Transverse colon (tissue), 4 donors: ENCODE measurements at regions not wholly inside any gene's neighbourhood (a gene's known extent, or its start where the extent isn't known, plus 50 kb on each side); places are given as distances from the start of the nearest gene placed in this dataset.
"Not testable (repeated sequence)": the region's sequence is repeated elsewhere in the genome, so short reads cannot be mapped to it uniquely, and the experiment has no call there.

Experiments used
- EP300 ChIP-seq: sonication (generic); formaldehyde crosslinking; IDR thresholded peaks from one replicate; pipeline ENCODE4 v1.6.1; 2017; ENCODE audit warnings: antibody characterized with exemption, low read depth
- POLR2A ChIP-seq: fragments of 450-650 bp; IDR thresholded peaks from one replicate; pipeline ENCODE4 v1.6.1; 2016; ENCODE audit warnings: antibody characterized with exemption, mild to moderate bottlenecking, moderate library complexity
- POLR2AphosphoS5 ChIP-seq, 3 donors: sonication (generic); formaldehyde crosslinking; IDR thresholded peaks; one replicate each; pipeline ENCODE4 v1.6.1; 2016; ENCODE audit warnings: antibody characterized with exemption in 3 of 3
- TF ChIP-seq, protein P1 (sequence below), 5 experiments: fragments of 200-600 bp in 3 of 5; fragments of 450-650 bp in 2 of 5; sonication (generic) in 3 of 5; IDR thresholded peaks; 1 replicate in 2 of 5; 2 replicates in 3 of 5; pipeline ENCODE4 v1.5.1; 2016 to 2017; ENCODE audit warnings: antibody characterized with exemption in 5 of 5, inconsistent platforms in 3 of 5, mild to moderate bottlenecking in 2 of 5, moderate library complexity in 1 of 5

DNA sequence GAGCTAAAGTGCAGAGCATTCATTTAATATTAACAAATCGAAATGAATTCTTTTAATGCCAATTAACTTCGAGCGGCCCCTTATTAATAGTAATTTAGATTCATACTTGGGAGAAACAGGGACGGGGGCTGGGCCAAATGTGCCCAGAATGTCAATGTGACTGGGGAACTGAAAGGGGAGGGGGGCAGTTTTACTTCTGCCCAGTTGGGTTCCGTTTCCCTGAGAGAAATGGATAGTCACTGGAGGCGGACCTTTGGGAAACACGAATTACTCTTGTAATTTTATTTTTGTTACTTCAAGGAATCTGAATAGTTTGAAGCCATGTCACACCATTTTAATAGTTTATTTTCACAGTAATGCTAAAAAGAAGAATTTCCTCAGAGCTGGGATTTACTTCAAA, 64.8 kb downstream of the SMUG1 start:
- TF ChIP-seq, protein P1, sequence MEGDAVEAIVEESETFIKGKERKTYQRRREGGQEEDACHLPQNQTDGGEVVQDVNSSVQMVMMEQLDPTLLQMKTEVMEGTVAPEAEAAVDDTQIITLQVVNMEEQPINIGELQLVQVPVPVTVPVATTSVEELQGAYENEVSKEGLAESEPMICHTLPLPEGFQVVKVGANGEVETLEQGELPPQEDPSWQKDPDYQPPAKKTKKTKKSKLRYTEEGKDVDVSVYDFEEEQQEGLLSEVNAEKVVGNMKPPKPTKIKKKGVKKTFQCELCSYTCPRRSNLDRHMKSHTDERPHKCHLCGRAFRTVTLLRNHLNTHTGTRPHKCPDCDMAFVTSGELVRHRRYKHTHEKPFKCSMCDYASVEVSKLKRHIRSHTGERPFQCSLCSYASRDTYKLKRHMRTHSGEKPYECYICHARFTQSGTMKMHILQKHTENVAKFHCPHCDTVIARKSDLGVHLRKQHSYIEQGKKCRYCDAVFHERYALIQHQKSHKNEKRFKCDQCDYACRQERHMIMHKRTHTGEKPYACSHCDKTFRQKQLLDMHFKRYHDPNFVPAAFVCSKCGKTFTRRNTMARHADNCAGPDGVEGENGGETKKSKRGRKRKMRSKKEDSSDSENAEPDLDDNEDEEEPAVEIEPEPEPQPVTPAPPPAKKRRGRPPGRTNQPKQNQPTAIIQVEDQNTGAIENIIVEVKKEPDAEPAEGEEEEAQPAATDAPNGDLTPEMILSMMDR (IDR thresholded peaks at IDR 0.05), result not testable (repeated sequence)
- not testable (repeated sequence) for TF ChIP-seq EP300; POLR2A; POLR2AphosphoS5 (IDR thresholded peaks at IDR 0.05)
